ENCODE measurements at regions not wholly inside any gene's neighbourhood (a gene's known extent, or its start where the extent isn't known, plus 50 kb on each side); places are given as distances from the start of the nearest gene placed in this dataset.
"Not testable (repeated sequence)": the region's sequence is repeated elsewhere in the genome, so short reads cannot be mapped to it uniquely, and the experiment has no call there.

DNA sequence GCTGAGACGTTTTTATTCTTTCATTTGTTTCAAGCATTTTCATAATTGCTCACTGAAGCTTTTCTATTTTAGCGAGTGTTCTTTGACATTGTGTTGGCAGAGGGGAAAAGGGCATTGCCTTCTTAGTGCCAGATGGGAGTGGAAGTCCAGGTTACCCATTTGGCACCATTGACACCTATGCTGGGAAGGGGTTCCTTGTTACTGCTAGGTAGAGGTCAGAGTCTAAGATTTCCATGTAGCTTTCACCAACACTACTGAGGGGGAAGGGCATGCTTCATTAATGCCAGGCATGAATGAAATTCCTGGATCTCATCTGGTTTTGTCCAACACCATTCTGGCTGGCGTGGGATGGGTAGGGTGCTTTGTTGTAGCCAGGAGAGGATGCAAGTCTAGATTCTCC, 191.3 kb upstream of the PLGLB1 start:
- H3K36me3 ChIP-seq (ENCODE audit: control insufficient read depth, insufficient read depth, low read length); H3K9me3 ChIP-seq (ENCODE audit: control insufficient read depth, insufficient read depth, low read length); H3K4me1 ChIP-seq (ENCODE audit: control insufficient read depth, insufficient read depth, low read length); H3K27me3 ChIP-seq (ENCODE audit: control insufficient read depth, insufficient read depth, low read length); H3K4me3 ChIP-seq (ENCODE audit: low read depth, low read length); H3K9ac ChIP-seq (ENCODE audit: low read depth, low read length): not testable (repeated sequence)

DNA sequence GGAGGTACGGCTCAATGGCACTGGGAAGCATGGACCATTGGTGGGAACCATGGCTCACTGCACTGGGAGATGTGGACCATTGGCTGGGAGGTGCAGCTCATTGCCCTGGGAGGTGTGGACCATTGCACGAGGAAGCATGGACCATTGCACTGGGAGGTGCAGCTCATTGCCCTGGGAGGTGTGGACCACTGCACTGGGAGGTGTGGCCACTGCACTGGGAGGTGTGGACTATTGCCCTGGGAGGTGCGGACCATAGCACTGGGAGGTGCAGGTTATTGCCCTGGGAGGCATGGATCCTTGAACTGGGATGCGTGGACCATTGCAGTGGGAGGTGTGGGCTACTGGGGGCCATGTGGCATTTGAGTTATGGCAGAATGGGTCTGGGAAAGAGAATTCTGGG, 195.4 kb upstream of the PLGLB1 start:
- H3K36me3 ChIP-seq (ENCODE audit: control insufficient read depth, insufficient read depth, low read length); H3K27me3 ChIP-seq (ENCODE audit: control insufficient read depth, insufficient read depth, low read length); H3K4me3 ChIP-seq (ENCODE audit: low read depth, low read length); H3K4me1 ChIP-seq (ENCODE audit: control insufficient read depth, insufficient read depth, low read length); H3K9me3 ChIP-seq (ENCODE audit: control insufficient read depth, insufficient read depth, low read length); H3K9ac ChIP-seq (ENCODE audit: low read depth, low read length): not testable (repeated sequence)

DNA sequence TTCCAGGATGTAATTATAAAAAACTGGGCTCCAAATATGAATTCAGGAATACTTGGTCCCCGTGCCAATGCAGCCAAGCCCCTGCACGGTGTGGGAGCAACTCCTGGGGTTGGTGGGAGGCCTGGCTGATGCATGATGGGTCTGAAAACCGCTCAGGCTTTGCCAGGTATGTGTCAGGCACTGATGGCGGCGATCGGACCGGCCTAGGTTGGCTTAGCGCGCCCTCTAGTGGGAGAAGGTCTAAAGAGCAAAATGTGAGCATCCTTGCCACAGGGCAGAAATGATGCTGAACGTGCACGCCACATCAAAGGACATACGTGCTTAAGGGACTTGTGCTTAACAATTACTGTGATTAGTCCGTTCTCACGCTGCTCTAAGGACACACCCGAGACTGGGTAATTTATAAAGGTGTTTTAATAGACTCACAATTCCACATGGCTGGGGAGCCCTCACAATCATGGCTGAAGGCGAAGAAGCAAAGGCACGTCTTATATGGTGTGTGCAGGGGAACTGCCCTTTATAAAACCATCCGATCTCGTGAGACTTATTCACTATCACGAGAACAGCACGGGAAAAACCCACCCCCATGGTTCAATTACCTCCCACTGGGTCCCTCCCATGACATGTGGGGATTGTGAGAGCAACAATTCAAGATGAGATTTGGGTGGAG, 196.2 kb upstream of the PLGLB1 start:
- not testable (repeated sequence) for H3K36me3 ChIP-seq (ENCODE audit: control insufficient read depth, insufficient read depth, low read length); H3K9ac ChIP-seq (ENCODE audit: low read depth, low read length); H3K4me1 ChIP-seq (ENCODE audit: control insufficient read depth, insufficient read depth, low read length); H3K4me3 ChIP-seq (ENCODE audit: low read depth, low read length); H3K9me3 ChIP-seq (ENCODE audit: control insufficient read depth, insufficient read depth, low read length); H3K27me3 ChIP-seq (ENCODE audit: control insufficient read depth, insufficient read depth, low read length)

DNA sequence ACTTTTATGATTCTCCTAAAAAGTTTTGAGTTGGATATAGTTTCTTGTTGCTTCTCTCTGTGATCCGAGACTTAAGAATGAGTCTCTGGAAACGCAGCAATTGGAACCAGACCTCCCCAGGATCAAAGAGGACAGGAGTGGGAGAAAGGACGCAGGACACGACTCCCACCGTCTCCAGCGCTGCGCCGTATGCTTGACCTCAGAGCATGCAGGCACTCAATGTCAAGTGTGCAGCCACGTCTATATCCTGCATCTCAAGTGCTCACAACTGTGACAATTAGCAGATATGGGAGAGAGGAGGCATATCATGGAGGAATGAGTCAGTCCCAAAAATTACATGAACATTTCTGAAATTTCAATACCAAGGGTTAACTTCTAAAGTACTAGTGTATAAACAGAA, 199.0 kb upstream of the PLGLB1 start:
- not testable (repeated sequence) for H3K4me3 ChIP-seq (ENCODE audit: low read depth, low read length); H3K27me3 ChIP-seq (ENCODE audit: control insufficient read depth, insufficient read depth, low read length); H3K4me1 ChIP-seq (ENCODE audit: control insufficient read depth, insufficient read depth, low read length); H3K9ac ChIP-seq (ENCODE audit: low read depth, low read length); H3K36me3 ChIP-seq (ENCODE audit: control insufficient read depth, insufficient read depth, low read length); H3K9me3 ChIP-seq (ENCODE audit: control insufficient read depth, insufficient read depth, low read length)

DNA sequence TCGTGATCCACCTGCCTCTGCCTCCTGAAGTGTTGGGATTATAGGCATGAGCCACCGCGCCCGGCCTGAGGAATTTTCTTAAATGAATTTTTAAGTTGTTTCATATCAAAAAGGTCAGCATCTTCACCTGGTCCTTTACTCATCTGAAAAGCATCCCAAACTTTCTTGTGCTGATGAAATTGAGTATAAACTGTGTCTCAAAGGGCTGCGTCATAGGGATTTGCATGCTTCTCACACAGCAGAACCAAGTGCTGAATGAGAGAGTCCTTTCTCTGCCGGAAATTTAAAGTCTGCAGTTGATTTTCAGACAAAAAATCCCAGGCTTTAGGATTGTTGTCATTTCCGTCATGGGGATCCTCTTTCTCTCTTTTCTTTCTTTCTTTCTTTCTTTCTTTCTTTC, 200.5 kb upstream of the PLGLB1 start:
- H3K9ac ChIP-seq (ENCODE audit: low read depth, low read length); H3K4me3 ChIP-seq (ENCODE audit: low read depth, low read length); H3K27me3 ChIP-seq (ENCODE audit: control insufficient read depth, insufficient read depth, low read length); H3K9me3 ChIP-seq (ENCODE audit: control insufficient read depth, insufficient read depth, low read length); H3K36me3 ChIP-seq (ENCODE audit: control insufficient read depth, insufficient read depth, low read length); H3K4me1 ChIP-seq (ENCODE audit: control insufficient read depth, insufficient read depth, low read length): not testable (repeated sequence)

DNA sequence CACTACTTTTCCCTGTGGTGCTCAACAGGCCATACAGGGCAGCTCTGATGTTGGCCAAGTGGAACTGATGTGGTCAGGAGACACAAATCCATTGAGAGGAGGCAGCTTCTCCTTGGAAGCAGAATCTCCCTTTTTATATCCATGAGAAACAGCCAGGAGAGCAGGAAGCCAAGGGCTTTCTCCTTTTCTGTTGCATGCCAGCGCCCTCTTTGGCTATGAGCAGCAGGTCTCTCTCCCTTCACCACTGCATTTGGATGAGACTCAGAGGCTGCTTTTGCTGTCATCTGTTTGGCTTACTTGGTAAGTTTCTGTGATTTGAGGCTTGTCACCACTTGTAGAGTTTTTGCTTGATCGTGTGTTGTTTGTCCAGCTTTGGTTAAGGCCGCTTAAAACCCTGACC, 202.2 kb upstream of the PLGLB1 start:
- H3K4me3 ChIP-seq (ENCODE audit: low read depth, low read length); H3K9ac ChIP-seq (ENCODE audit: low read depth, low read length); H3K9me3 ChIP-seq (ENCODE audit: control insufficient read depth, insufficient read depth, low read length); H3K36me3 ChIP-seq (ENCODE audit: control insufficient read depth, insufficient read depth, low read length); H3K27me3 ChIP-seq (ENCODE audit: control insufficient read depth, insufficient read depth, low read length); H3K4me1 ChIP-seq (ENCODE audit: control insufficient read depth, insufficient read depth, low read length): not testable (repeated sequence)

DNA sequence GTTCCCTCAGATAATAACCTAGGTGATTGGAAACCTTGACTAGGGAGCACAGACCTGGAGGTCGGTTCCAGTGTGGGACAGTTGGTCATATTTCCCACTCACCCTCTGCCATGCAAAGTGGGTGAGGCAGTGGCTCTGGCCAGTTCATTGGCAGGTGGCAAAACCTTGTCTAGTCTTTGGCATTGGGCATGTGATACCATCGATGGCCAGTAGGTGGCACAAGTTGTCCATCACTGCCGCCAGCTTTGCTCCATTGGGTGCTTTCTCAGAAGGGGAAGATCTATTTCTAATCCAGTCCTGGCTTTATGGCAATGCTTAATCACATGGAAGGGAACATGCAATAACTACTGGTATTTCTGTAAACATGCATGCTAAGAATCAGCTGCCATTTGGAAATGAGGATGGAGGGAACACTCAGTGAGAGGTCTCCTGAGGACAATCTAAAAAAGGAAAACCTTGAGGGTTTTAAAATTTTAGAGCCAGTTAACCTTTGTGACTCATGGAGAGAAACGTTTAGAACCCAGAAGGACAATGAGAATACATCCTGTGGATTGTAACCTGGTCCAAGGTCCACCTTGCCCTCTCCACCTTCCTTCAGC, 207.5 kb upstream of the PLGLB1 start:
- H3K4me3 ChIP-seq (ENCODE audit: low read depth, low read length); H3K4me1 ChIP-seq (ENCODE audit: control insufficient read depth, insufficient read depth, low read length); H3K9ac ChIP-seq (ENCODE audit: low read depth, low read length); H3K9me3 ChIP-seq (ENCODE audit: control insufficient read depth, insufficient read depth, low read length); H3K36me3 ChIP-seq (ENCODE audit: control insufficient read depth, insufficient read depth, low read length); H3K27me3 ChIP-seq (ENCODE audit: control insufficient read depth, insufficient read depth, low read length): not testable (repeated sequence)

DNA sequence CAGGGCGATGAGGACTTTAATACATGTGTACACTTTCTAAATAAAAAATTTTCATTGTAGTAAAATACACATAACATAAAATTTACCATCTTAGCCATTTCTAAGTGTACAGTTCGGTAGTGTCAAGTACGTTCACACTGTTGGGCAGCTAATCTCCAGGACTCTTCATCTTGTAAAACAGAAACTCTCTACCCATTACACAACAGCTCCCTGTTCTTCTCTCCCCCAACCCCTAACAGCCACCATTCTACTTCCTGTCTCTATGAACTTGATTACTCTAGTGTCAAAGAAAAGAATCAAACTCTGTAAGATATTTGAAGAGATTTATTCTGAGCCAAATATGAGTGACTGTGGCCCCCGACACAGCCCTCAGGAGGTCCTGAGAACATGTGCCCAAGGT, 208.3 kb upstream of the PLGLB1 start:
- H3K9ac ChIP-seq (ENCODE audit: low read depth, low read length); H3K4me3 ChIP-seq (ENCODE audit: low read depth, low read length); H3K36me3 ChIP-seq (ENCODE audit: control insufficient read depth, insufficient read depth, low read length); H3K4me1 ChIP-seq (ENCODE audit: control insufficient read depth, insufficient read depth, low read length); H3K27me3 ChIP-seq (ENCODE audit: control insufficient read depth, insufficient read depth, low read length); H3K9me3 ChIP-seq (ENCODE audit: control insufficient read depth, insufficient read depth, low read length): not testable (repeated sequence)

DNA sequence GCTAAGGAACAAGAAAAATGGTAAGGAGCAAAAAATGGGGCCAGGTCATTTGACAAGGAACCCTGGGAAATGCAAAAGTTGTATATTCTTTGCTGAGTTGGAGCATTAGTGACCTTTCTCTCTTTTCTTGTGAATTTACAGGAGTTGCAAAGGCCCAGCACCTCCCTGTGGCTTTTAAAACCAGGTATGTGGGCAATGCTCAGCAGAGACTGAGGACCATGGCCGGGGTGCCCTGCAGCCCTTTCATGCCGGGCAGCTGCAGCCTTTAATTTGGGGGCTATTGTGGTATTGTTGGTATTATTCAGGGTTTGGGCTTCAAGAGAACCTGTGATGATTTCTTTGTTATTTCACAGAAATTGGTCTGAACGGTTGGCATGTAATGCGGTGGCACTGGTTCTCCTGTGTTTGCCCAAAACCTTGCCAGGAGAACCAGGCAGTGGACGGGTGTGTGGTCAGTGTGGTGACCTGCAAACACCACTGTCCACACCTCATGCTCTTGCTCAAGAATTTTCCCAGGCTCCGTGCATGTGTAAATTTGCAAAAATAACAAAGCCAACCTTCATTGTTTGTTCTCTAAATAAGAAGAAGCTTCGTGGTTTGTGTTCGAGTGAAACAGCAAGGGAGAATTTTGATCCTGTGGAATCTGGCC, 213.8 kb upstream of the PLGLB1 start:
- not testable (repeated sequence) for H3K9me3 ChIP-seq (ENCODE audit: control insufficient read depth, insufficient read depth, low read length); H3K4me3 ChIP-seq (ENCODE audit: low read depth, low read length); H3K9ac ChIP-seq (ENCODE audit: low read depth, low read length); H3K27me3 ChIP-seq (ENCODE audit: control insufficient read depth, insufficient read depth, low read length); H3K4me1 ChIP-seq (ENCODE audit: control insufficient read depth, insufficient read depth, low read length); H3K36me3 ChIP-seq (ENCODE audit: control insufficient read depth, insufficient read depth, low read length)

DNA sequence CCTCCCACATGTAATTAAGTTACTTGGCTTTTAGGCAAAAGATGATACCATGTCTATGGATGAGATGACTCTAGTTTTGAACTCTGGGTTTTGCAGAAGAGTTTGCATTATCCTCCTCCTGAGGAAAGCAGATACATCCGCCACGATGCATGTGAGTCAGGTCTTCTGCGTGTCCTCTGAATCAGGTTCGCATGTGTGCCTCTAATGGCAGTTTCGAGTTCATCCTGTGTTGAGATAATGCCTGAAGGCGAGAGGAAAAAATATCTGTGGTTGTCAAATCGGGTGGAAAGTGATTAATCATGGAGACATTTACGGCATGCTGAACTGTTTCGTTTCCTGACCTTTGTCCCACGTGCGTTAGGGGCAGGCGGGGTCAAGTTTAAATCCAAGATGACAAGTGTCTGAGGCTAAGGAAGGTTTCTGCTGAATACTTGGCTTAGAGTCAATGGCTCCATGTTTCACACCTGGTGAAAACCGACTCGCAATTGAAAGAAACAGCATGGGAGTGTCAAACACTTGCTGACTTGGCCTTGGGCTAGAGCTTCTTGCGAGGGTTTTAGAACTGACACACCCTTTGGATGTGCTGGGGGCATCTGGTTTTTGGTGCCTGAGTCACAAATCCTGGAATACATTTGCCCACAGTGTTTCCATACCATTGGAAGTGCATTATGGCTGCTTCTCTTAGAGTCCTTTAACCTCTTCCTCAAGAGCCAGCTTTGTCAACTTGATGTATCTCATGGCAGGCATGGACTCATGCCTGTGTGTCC, 216.1 kb upstream of the PLGLB1 start:
- not testable (repeated sequence) for H3K9ac ChIP-seq (ENCODE audit: low read depth, low read length); H3K4me3 ChIP-seq (ENCODE audit: low read depth, low read length); H3K9me3 ChIP-seq (ENCODE audit: control insufficient read depth, insufficient read depth, low read length); H3K27me3 ChIP-seq (ENCODE audit: control insufficient read depth, insufficient read depth, low read length); H3K36me3 ChIP-seq (ENCODE audit: control insufficient read depth, insufficient read depth, low read length); H3K4me1 ChIP-seq (ENCODE audit: control insufficient read depth, insufficient read depth, low read length)

DNA sequence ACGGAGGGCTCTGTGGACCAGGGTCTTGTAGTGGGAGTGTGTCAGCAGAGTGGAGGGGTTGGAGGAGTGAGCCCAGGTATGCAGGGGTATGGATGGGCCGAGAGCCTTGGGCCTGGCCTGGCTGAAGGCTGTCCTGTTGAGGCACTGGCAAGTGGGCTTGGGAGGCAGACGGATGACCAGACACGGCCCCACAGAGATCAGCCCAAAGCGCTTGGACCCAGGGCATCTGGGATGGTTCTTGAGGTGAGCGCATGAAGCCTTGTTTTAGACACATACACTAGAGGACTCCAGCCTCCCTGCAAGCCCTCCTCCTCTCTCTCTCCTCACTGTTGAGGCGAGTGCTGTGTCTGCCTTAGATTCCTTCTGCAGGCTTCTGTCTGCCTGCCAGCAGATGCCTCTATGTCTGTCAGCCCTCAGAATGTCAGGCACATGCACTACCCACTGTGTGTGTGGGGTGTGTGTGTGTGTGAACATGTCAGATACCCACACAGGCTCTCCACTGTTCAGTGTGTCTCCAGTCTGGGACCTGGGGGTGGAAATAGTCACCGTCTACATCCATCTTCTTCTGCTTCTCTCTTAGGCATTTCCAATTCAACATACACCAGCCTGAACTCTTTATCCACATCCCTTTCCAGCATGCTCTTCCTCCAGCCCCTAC, 218.0 kb upstream of the PLGLB1 start:
- H3K36me3 ChIP-seq (ENCODE audit: control insufficient read depth, insufficient read depth, low read length); H3K9ac ChIP-seq (ENCODE audit: low read depth, low read length); H3K27me3 ChIP-seq (ENCODE audit: control insufficient read depth, insufficient read depth, low read length); H3K9me3 ChIP-seq (ENCODE audit: control insufficient read depth, insufficient read depth, low read length); H3K4me3 ChIP-seq (ENCODE audit: low read depth, low read length); H3K4me1 ChIP-seq (ENCODE audit: control insufficient read depth, insufficient read depth, low read length): not testable (repeated sequence)

All from iPS-15b (cell line).